ENCODE measurements at regions not wholly inside any gene's neighbourhood (a gene's known extent, or its start where the extent isn't known, plus 50 kb on each side); places are given as distances from the start of the nearest gene placed in this dataset.

GRCh38 chr6:87900160-87900698 is 147.4 kb upstream of the SPACA1 start:
- TF ChIP-seq CTCF (IDR thresholded peaks at IDR 0.05): no peak

- no peak for TF ChIP-seq CTCF (IDR thresholded peaks at IDR 0.05)
Observed at GRCh38 chr6:87899499-87900147, 148.0 kb upstream of the SPACA1 start.

GRCh38 chr6:87897663-87898062 is 150.0 kb upstream of the SPACA1 start:
- no peak for TF ChIP-seq CTCF (IDR thresholded peaks at IDR 0.05)

- TF ChIP-seq CTCF (IDR thresholded peaks at IDR 0.05): no peak
Observed at GRCh38 chr6:87897013-87897412, 150.6 kb upstream of the SPACA1 start.

GRCh38 chr6:87887266-87887665 is 160.4 kb upstream of the SPACA1 start:
- no peak for TF ChIP-seq CTCF (IDR thresholded peaks at IDR 0.05)

- TF ChIP-seq CTCF (IDR thresholded peaks at IDR 0.05): no peak
Observed at GRCh38 chr6:87884203-87884602, 163.4 kb upstream of the SPACA1 start.

- TF ChIP-seq CTCF (IDR thresholded peaks at IDR 0.05): no peak
Observed at GRCh38 chr6:87881342-87881895, 166.2 kb upstream of the SPACA1 start.

All from LNCAP (cell line).